ENCODE measurements at regions not wholly inside any gene's neighbourhood (a gene's known extent, or its start where the extent isn't known, plus 50 kb on each side); places are given as distances from the start of the nearest gene placed in this dataset.

DNA sequence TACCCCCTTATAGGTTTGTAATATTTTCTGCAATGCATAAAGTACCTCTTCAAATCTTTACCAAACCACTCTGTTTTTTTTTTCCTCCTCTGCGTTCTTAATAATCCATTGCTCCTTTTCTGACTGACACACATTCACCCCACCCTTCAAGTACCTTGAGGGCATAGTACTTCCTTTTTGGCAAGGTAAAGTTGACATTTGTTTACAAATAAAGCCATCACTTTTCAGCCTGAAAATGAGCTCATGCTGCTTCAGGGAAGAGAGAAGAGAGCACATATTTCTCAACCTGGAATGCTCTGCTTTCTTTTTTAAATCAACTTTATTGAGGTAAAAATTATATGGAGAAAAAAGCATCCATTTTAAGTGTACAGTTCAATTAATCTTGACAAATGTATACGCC lies 113.9 kb downstream of the AGTR2 start:
- no peak for DNase-seq (ENCODE audit: extremely low spot score)
- CTCF ChIA-PET: no interaction called here
- POLR2A ChIA-PET: no interaction called here
- TF ChIP-seq, protein P1, sequence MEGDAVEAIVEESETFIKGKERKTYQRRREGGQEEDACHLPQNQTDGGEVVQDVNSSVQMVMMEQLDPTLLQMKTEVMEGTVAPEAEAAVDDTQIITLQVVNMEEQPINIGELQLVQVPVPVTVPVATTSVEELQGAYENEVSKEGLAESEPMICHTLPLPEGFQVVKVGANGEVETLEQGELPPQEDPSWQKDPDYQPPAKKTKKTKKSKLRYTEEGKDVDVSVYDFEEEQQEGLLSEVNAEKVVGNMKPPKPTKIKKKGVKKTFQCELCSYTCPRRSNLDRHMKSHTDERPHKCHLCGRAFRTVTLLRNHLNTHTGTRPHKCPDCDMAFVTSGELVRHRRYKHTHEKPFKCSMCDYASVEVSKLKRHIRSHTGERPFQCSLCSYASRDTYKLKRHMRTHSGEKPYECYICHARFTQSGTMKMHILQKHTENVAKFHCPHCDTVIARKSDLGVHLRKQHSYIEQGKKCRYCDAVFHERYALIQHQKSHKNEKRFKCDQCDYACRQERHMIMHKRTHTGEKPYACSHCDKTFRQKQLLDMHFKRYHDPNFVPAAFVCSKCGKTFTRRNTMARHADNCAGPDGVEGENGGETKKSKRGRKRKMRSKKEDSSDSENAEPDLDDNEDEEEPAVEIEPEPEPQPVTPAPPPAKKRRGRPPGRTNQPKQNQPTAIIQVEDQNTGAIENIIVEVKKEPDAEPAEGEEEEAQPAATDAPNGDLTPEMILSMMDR (IDR thresholded peaks at IDR 0.05; ENCODE audit: control extremely low read depth, extremely low read depth, low read depth, missing control alignments): no peak

DNA sequence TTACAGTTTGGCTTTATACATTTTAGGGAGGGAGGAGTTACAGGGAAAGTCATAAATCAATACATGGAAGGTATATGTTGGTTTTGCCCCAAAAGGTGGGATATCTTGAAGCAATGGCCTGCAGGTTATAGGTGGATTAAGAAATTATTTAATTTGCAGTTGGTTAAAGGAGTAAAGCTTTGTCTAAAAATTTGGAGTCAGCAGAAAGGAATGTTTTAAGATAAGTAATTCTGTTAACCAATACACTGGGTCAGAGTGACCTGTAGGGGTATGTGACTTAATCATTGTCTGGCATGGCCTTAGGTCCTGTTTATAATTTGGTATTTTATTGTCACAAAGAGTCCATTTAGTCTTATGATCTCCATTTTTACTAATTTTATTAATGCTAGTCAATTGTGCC lies 115.0 kb downstream of the AGTR2 start:
- DNase-seq (ENCODE audit: extremely low spot score): no peak
- TF ChIP-seq, protein P1 (IDR thresholded peaks at IDR 0.05; ENCODE audit: control extremely low read depth, extremely low read depth, low read depth, missing control alignments): no peak
- CTCF ChIA-PET: no interaction called here
- POLR2A ChIA-PET: no interaction called here

DNA sequence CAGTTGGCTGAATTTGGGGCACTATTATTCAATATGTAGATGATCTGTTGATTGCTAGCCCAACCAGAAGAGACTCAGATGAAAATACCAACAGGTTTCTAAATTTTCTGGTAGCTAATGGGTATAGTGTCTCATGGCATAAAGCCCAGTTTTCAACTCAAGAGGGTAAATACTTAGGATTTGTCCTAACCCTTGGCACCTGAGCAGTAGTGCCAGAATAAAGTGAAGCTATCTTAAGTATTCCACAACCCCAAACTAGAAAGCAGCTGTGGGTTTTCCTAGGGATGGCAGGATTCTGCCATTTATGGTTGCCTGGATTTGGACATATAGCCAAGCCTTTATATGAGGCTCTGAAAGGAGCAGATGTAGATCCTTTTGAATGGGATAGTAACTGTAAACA lies 119.0 kb downstream of the AGTR2 start:
- DNase-seq (ENCODE audit: extremely low spot score): no peak
- CTCF ChIA-PET: no interaction called here
- TF ChIP-seq, protein P1 (IDR thresholded peaks at IDR 0.05; ENCODE audit: control extremely low read depth, extremely low read depth, low read depth, missing control alignments): no peak
- POLR2A ChIA-PET: no interaction called here

DNA sequence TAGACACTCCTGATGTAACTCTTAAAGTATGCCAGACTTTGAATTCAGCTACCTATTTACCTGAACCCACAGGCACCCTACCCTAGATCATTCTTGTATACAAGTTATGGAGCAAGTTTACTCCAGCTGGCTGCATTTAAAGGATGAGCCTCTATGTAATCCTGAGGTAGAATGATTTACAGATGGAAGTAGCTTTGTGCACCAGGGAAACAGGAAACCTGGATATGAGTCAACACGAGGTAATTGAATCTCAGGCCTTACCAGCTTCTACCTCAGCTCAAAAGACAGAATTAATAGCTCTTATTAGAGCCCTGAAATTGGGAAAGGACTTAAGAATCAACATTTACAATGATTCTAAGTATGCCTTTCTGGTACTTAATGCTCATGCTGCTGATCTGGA lies 119.8 kb downstream of the AGTR2 start:
- CTCF ChIA-PET: no interaction called here
- POLR2A ChIA-PET: no interaction called here
- TF ChIP-seq, protein P1 (IDR thresholded peaks at IDR 0.05; ENCODE audit: control extremely low read depth, extremely low read depth, low read depth, missing control alignments): no peak
- no peak for DNase-seq (ENCODE audit: extremely low spot score)

DNA sequence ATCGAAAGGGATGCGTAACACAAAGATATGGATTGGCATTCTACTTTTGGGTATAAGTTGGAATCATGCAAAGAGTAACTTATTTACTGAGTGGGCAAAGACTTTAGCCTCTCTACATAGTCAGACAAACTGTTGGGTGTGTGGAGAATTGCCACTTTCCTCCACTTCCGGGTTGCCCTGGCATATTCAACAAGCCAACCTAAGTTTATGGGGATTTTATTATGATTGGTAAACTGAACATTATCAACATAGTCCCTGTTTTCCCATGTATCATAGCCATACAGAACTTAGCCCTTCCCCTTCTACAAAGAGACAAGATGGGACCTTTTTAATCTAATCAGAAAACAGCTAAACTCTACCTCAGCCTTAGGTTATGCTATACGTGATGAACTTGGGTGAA lies 121.6 kb downstream of the AGTR2 start:
- no peak for DNase-seq (ENCODE audit: extremely low spot score)
- TF ChIP-seq, protein P1 (IDR thresholded peaks at IDR 0.05; ENCODE audit: control extremely low read depth, extremely low read depth, low read depth, missing control alignments): no peak
- CTCF ChIA-PET: no interaction called here
- POLR2A ChIA-PET: no interaction called here

DNA sequence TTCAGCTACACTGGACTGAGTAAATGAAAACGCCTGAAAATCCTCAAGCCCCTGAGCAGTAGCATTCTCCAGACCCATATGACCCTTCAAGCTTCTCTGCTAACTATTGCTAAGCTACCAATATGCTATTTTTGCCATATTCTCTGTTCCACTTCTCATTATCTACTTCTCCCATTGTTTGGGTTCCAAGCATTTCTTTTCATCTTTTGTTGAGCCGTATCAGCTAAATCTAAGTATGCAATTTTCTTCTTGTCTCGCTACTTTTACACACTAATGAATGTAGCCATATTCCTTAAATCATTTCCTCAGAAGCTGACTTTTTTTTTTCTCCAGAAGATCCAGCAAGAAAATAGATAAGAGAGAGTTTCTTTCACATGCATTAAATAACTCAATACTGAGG lies 128.4 kb downstream of the AGTR2 start:
- ChIA-PET CTCF (no interaction called here), POLR2A (no interaction called here)
- TF ChIP-seq, protein P1 (IDR thresholded peaks at IDR 0.05; ENCODE audit: control extremely low read depth, extremely low read depth, low read depth, missing control alignments): no peak
- no peak for DNase-seq (ENCODE audit: extremely low spot score)

DNA sequence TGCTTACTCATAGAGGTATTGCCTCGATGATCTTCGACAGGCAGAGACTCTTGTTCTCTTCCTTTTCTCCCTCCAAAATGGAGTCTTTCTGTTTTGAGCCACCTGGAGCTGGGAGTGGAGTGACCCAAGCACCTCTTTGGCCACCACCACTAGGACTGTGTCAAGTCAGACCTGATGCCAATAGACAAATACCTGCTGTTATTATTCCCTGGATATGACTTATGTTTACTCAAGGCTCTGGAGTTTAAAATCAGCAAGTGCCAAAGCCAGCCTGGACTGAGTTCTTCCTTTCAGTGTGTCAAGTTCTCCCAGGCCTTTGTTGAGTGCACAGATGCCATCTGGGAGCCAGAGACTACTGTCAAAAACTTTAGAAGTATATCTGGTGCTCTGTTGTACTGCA lies 130.2 kb upstream of the SLC6A14 start:
- ChIA-PET POLR2A (no interaction called here), CTCF (no interaction called here)
- TF ChIP-seq, protein P1 (IDR thresholded peaks at IDR 0.05; ENCODE audit: control extremely low read depth, extremely low read depth, low read depth, missing control alignments): no peak
- DNase-seq (ENCODE audit: extremely low spot score): no peak

All from GM10248 (cell line).